ENCODE measurements at regions not wholly inside any gene's neighbourhood (a gene's known extent, or its start where the extent isn't known, plus 50 kb on each side); places are given as distances from the start of the nearest gene placed in this dataset.

DNA sequence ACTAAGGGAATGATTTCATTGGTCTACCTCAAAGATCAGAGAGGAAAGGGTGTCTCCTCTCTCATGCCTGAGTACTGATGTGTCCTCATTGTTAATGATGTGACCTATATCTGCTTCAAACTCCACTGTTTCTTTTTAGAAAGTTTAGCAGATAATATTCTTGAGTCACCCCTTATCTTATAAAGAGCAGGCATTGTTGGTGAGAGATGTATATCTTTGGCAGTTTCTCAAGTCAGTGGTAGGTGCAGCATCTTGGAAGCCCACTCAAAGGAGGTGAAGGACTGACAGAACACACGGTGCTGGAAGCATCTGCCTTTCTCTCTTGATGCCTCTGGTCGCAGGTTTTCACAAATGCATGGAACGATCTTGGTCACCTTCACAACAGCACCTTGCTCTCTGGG is 71.2 kb downstream of the ZNF518B start:
- TF ChIP-seq, protein P1, sequence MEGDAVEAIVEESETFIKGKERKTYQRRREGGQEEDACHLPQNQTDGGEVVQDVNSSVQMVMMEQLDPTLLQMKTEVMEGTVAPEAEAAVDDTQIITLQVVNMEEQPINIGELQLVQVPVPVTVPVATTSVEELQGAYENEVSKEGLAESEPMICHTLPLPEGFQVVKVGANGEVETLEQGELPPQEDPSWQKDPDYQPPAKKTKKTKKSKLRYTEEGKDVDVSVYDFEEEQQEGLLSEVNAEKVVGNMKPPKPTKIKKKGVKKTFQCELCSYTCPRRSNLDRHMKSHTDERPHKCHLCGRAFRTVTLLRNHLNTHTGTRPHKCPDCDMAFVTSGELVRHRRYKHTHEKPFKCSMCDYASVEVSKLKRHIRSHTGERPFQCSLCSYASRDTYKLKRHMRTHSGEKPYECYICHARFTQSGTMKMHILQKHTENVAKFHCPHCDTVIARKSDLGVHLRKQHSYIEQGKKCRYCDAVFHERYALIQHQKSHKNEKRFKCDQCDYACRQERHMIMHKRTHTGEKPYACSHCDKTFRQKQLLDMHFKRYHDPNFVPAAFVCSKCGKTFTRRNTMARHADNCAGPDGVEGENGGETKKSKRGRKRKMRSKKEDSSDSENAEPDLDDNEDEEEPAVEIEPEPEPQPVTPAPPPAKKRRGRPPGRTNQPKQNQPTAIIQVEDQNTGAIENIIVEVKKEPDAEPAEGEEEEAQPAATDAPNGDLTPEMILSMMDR (IDR thresholded peaks at IDR 0.05) = no peak
- TF ChIP-seq POLR2A (IDR thresholded peaks at IDR 0.05) = no peak
- TF ChIP-seq POLR2AphosphoS5 (IDR thresholded peaks at IDR 0.05) = no peak

Data from prostate gland (tissue), 2 donors.